NCI-H2196 treated with DMSO at 0.1 percent for 48 hours (cell line): ENCODE measurements at regions not wholly inside any gene's neighbourhood (a gene's known extent, or its start where the extent isn't known, plus 50 kb on each side); places are given as distances from the start of the nearest gene placed in this dataset.

Source experiments
- DNase-seq: peaks from one replicate; lab custom pipeline; 2025; ENCODE audit not compliant: unreplicated experiment; lab: John Stamatoyannopoulos, UW

GRCh38 chr9:1201262-1201661 lies 151.1 kb downstream of the DMRT2 start:
- DNase-seq = no peak

- DNase-seq = no peak
Observed at GRCh38 chr9:1201901-1202300, 151.7 kb downstream of the DMRT2 start.

- no peak for DNase-seq
Observed at GRCh38 chr9:1202512-1203280, 152.5 kb downstream of the DMRT2 start.

- DNase-seq = no peak
Observed at GRCh38 chr9:1207686-1208085, 157.5 kb downstream of the DMRT2 start.

GRCh38 chr9:1208157-1208556 lies 158.0 kb downstream of the DMRT2 start:
- no peak for DNase-seq

- DNase-seq = no peak
Observed at GRCh38 chr9:1210954-1211353, 160.8 kb downstream of the DMRT2 start.

GRCh38 chr9:1216532-1216931 lies 166.4 kb downstream of the DMRT2 start:
- DNase-seq = no peak

GRCh38 chr9:1217076-1217475 lies 166.9 kb downstream of the DMRT2 start:
- DNase-seq = no peak

- DNase-seq = no peak
Observed at GRCh38 chr9:1219284-1219683, 169.1 kb downstream of the DMRT2 start.

GRCh38 chr9:1221298-1221697 lies 171.1 kb downstream of the DMRT2 start:
- DNase-seq = no peak

GRCh38 chr9:1222511-1222910 lies 172.4 kb downstream of the DMRT2 start:
- DNase-seq = no peak

- no peak for DNase-seq
Observed at GRCh38 chr9:1231998-1232919, 182.1 kb downstream of the DMRT2 start.

GRCh38 chr9:1233568-1233967 lies 183.4 kb downstream of the DMRT2 start:
- no peak for DNase-seq

- DNase-seq = no peak
Observed at GRCh38 chr9:1235650-1236049, 185.5 kb downstream of the DMRT2 start.

- no peak for DNase-seq
Observed at GRCh38 chr9:1236061-1236460, 185.9 kb downstream of the DMRT2 start.

GRCh38 chr9:1238407-1238806 lies 188.2 kb downstream of the DMRT2 start:
- DNase-seq = no peak

GRCh38 chr9:1248743-1249142 lies 198.6 kb downstream of the DMRT2 start:
- no peak for DNase-seq

- no peak for DNase-seq
Observed at GRCh38 chr9:1253064-1253979, 203.2 kb downstream of the DMRT2 start.

GRCh38 chr9:1254071-1254470 lies 203.9 kb downstream of the DMRT2 start:
- DNase-seq = no peak

GRCh38 chr9:1256178-1256577 lies 206.0 kb downstream of the DMRT2 start:
- no peak for DNase-seq

GRCh38 chr9:1261266-1261665 lies 211.1 kb downstream of the DMRT2 start:
- no peak for DNase-seq
